ENCODE measurements at regions not wholly inside any gene's neighbourhood (a gene's known extent, or its start where the extent isn't known, plus 50 kb on each side); places are given as distances from the start of the nearest gene placed in this dataset.

DNA sequence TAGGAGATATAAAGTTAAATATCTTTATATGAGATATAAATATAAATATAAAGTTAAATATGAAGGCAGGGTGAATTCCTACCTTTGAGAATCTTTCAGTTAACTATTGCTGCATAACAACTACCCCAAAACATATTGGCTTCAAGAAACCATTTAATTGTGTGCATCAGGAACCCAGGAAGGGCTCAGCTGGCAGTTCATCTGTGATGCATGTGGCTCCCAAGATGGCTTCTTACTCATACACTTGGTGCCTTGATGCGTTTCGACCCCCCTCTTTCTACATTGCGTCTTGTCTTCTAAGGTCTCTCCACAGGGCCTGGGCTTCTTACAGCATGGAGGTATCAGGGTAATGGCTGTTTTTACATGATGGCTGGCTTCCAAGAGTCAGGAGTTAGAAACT, 253.9 kb upstream of the CRY1 start:
- DNase-seq (ENCODE audit: low read depth in 2 of 2) = no peak

DNA sequence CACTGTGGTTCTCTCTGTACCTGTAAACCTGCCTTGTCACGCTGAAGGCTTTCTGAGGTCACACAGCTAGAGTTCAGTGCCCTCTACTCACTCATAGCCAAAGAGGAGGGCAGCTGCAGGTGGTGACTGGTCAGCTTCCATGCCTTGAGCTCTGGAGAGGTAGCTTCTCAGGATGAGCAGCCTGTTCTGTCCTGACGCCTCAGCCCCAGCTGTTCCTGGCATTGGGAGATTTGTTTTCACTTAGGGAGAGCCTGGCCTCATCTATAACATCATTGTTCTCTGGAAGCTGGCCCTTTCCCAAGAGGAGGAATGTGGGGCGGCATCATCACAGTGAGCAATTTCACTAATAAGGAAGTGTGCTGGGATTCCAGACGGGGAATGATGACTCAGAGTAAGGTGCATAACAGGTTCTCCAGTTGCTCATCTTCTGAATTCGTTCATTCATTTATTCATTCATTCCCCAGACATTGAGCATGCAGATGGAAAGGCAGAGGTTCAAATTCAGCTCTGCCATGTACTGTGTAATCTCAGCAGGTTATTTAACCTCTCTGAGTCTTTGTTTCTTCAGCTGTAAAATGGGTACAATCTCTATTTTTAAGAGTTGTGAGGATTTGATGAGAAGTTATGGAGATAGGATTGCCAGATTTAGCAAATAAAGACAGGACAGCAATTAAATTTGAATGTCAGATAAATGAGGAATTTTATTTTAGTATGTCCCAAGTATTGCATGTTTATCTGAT, 255.8 kb upstream of the CRY1 start:
- no peak for DNase-seq (ENCODE audit: low read depth in 2 of 2)

DNA sequence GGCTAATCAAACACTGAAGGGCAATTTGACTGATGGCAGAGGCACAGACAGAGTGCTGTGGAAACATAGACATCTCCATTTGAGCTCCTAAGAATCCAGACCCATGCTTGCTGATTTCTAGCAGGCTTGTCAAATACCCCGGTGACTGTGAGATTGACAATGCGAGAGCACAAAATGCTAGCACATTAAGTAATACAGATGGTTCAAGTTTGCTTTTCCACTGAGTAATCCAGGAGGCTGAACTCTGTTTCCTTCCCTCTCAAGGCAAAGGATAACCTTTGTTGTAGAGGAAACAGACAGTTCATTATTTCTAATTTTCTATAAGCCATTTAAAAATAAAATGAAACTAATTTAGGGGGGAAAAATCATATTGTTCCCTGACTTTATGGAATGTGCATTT, 256.5 kb upstream of the CRY1 start:
- no peak for DNase-seq (ENCODE audit: low read depth in 2 of 2)

DNA sequence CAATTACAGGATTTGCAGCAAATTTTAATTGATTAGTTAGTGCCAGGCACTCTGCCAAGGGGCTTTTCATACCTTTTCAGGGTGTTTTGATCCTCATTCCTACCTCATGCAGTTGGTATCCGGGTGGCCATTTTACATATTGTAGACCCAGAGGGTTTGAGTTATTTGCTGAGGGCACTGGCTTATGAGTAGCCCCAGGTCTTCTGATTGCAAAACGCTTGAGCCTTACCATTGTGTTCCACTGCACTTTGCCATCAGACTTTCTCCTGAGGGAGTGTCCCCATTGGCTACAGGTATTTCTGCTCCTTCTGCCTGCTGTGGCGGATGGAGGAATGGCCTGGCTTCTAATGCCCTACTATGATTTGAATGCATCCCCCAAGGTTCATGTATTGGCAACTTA, 257.8 kb upstream of the CRY1 start:
- DNase-seq (ENCODE audit: low read depth in 2 of 2) = no peak

DNA sequence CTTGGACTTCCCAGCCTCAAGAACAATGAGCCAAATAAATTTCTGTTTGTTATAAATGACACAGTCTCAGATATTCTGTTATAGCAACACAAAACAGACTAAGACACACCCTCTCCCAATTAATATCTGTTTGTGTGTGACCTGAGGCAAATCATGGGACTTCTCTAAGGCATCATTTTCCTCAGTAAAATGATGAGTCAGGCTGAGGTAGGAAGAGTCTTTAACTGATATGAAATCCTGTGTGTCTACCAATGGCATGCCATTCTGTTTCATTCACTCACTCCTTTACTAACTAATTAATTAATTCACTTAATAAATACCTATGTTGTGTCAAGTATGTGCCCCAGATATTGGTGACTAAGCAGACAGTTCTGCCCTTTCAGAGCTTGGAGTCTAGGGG, 258.4 kb upstream of the CRY1 start:
- no peak for DNase-seq (ENCODE audit: low read depth in 2 of 2)

DNA sequence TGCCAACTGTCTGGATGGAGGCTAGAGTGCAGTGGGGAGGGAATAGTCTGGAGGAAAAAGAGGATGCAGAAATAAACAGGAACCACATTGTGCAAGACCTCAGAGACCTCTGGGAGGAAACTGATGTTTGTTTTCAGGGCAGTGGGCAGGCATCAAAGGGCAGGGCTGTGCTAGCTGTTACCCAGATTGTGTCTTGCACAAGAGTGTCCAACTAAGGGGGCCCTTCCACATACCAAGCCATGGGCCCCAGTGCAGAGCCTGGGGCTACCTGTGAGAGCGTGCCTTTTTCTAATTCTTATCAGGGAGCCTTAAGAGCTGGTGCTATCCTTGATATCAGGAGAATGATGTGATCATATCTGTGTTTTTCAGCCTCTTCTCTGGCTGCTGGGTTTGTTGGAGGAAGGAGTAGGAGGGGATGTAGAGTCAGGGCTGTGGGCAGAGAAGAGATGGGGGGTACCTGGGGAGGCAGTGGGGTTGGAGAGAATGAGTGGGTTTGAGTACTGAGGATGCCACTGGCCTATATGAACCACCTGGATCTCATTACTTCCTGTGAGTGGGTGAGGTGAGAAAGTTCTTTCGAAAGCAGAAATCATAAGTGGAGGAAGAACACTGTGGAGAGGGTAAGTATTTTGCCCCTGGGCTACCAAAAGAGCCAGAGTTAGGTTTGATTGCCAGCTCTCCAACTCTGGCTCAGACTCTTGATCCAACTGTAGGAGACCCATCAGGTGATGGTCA, 259.2 kb upstream of the CRY1 start:
- DNase-seq (ENCODE audit: low read depth in 2 of 2) = no peak

DNA sequence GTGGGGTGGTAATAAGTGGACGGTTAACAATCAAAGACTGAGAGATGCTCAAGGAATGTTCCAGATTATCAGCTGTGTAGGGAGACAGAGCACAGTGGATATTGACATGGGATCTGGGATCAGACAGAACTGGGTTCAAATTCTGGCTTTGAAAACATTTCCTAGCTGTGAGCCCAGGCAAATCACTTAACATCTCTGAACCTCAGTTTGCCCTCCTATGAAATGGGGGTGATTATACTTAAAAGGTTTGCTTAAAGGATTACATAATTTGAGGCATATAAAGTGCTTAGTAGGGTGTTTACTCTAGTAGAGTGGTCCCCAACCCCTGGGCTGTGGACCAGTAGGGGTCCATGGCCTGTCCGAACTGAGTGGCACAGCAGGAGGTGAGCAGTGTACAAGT, 260.0 kb upstream of the CRY1 start:
- no peak for DNase-seq (ENCODE audit: low read depth in 2 of 2)

DNA sequence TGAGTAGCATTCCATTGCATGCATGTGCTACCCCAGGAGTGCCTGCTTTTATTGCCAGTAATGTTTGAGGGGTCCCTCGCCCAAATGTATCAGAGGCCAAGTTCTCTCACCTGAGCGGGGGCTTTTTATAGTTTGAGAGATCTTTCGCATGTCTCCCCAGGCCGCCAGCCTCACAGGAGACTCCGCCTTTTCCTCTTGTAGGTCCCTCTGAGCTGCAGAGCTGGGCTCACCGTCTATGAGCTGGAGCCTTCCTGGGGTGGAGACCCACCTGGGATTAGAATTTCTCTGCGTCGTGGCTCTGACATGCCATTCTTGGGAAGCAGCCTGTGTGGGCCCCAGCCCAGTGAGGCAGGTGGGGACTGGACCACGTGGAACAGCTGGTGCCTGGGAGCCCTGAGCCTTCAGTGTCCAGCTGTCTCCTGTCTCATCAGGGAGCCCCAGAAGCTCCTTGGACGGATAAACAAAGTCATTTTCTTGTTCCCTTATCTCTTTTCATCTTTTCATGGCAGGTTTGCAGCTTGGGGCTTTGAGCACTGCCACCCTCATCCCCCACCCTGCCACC, 261.7 kb upstream of the CRY1 start:
- no peak for DNase-seq (ENCODE audit: low read depth in 2 of 2)

DNA sequence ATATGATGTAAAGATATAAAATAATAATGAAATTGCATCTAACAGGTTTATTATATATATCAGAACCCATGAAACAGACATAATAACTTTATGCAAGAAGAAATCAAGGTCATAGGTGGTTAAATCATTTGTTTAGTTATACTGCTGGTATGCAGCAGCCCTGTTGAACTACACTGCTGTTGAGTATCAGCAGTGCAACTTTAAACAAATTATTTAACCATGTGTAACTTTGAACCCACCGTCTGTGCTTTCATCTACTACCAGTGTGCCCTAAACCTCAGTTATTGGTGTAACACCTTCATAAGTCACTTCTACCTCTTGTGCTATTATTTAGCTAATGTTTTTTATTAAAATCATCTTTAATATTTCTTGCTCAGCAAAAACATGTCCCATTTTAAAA, 262.3 kb upstream of the CRY1 start:
- DNase-seq (ENCODE audit: low read depth in 2 of 2) = no peak

DNA sequence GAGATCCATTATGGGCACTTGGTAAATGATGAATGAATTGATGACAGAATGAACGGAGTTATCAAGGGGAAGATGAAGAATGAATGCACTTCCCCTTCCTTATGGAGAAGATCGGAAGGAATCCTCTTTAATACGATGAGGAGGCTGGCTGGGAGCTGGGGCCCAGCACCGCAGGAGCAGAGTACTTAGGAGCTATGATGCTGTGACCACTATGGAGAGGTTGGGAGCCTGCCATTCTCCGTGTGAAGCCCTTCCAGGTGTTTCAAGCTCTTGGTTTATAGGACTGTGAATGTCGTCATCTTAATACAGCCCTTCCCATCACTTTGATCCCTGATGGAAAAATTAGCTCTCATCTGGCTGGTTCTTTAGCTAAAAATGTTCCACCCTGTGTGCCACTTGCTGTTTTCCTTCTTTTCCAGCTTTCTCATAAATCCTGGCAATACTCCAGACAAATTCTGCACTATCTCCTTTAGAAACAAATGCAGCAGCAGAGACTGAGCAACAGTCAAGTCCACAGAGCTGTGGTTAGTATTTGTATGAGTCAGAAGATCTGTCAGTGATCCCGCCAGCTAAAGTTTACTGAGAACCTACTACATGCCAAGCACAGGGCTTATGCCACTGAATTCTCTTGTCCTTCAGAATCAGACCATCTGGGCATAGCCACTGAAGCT, 263.1 kb upstream of the CRY1 start:
- DNase-seq (ENCODE audit: low read depth in 2 of 2) = no peak

DNA sequence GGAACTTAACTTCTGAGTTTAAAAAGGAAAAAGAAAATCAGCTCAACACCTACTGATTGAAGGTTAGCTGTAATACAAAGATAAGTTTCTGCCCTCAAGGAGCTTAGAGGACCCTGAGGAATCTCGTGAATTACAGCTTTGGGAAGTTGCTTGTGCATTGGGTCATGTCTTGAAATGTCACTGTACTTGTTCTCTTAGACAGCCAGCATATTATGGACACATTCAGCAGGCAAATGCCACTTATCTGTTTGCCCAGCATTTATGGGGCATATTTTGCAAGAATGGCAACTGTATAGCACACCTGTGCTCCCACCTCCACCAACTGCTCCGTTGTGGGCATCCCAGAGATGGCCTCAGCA, 263.6 kb upstream of the CRY1 start:
- DNase-seq (ENCODE audit: low read depth in 2 of 2) = no peak

DNA sequence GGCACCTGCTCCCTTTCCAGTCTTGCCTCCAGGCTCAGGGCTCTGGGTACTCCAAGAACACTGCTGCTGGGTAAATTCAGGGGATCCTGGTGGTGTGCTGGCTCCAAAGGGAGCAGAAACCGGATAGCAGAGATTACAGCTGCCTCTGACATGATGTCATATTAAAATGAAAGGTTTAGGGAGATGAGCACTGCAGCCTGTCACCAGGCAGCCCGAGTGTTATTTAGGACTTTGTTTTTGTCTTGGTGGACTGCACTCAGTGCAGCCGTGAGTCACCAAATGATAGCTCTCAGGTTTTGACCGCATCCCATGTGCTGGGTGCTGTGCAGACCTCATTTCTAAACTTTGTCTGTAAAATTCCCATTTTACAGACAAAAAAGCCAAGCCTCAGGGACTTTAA, 266.0 kb upstream of the CRY1 start:
- DNase-seq (ENCODE audit: low read depth in 2 of 2) = no peak

DNA sequence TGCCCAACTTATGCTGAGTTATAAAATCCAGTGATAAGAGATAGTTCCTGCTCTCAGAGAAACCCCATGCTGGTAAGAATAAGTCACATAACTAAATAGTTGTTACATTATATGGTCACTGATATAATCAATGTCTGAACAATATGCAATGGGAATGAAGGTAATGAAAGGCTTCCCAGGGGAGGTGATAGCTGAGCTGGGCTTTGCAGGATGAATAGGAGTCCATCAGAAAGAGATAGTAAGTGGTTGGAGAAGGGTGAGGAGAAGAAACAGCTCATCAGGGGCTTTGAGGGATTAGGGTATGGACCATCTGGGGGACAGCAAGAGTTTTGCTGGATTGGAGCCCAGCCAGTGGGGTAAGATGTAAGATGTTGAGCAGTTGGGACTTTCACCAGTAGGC, 266.7 kb upstream of the CRY1 start:
- no peak for DNase-seq (ENCODE audit: low read depth in 2 of 2)

DNA sequence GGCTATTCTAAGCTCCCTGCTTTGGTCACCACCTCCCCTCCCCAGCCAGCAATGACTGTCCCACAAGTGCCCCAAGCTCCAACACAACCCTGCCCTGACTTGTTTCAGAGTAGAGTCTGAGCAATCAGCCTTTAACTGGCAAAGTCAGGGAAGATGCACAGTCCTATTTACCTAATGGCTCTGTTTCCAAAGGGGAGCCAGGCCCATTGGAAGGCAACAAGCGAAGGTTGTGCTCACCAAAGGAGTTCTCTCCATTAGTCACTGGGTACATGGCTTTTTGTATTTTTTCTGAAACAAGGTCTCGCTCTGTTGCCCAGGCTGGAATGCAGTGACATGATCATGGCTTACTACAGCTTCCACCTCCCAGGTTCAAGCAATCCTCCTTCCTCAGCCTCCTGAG, 267.1 kb upstream of the CRY1 start:
- no peak for DNase-seq (ENCODE audit: low read depth in 2 of 2)

DNA sequence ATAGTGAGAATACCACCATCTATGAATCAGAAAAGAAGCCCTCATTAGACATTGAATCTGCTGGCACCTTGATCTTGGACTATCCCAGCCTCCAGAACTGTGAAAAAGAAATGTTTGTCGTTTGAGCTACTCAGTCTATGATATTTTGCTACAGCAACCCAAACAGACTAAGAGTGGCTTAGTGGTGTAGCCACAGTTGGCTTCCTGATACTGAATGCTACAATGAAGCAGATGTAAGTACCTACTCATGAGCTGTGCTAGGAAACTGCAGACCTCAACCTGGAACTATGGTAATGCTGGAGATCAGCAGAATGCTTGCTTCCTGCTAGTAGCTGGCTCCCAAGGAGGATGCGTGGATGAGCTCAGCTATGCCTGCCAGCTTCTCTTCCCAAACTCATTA, 268.6 kb upstream of the CRY1 start:
- no peak for DNase-seq (ENCODE audit: low read depth in 2 of 2)

DNA sequence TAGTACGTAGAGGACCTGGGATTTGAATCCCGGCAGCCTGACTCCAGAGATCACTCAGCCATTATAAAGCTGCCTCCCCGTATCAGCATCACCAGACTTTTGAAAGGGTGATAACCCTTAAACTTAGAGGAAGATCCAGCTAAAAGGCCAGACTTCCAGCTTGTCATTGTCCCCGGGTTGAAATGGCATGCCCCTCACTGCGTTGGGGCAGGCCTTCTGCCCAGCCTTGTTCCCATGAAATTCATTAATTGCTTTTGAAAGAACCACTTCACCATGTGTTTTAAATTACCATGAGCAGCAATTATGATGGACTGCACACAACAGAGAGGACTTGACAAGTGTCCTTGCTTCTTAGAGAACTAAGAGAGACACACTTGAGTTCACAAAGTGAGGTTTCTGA, 269.6 kb upstream of the CRY1 start:
- DNase-seq (ENCODE audit: low read depth in 2 of 2) = no peak

DNA sequence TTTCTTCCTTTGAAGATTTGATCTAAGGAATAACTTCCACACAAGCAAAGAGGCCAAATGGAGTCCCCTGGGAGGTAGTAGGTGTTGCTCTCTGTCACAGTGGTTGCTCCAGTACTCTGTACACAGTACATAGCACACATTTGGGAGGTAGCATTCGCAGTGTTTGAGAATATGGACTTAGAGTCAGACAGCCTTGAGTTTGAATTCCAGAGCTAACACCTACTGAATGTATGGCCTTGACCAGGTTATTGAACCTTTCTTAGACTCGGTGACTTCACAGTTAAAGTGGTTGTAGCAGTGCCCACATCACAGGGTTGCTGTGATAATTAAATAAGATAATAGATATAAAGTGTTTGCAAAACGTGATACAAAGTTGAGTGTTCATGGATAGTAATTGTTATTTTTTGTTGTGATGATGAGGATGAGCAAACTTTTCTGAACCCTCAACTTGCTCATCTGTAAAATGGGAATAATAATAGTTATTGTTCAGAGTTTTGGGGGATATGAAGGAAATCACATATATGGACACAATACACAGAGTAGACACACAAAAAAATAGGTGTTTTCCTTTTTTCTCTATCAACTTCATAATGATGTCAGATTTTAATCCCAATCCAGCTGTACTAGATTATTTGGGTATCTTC, 271.6 kb upstream of the CRY1 start:
- no peak for DNase-seq (ENCODE audit: low read depth in 2 of 2)

DNA sequence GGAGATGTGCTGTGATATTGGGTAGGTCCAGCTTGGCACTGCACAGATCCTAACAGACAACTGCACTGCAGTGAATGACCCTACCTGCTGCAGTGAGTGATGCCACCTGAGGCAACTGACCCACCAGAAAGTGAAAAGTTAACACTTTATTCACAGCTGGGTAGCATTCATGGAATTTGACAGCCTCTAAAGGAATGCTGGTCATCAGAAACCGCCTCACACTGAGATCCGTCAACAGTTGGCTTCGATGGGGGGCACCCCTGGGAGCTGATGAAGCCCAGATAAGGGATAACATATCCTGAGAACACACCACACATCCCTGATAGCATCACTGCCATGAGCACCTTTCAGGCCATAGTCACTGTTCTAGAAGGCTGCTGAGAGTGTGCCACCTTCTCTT, 272.4 kb upstream of the CRY1 start:
- DNase-seq (ENCODE audit: low read depth in 2 of 2) = no peak

DNA sequence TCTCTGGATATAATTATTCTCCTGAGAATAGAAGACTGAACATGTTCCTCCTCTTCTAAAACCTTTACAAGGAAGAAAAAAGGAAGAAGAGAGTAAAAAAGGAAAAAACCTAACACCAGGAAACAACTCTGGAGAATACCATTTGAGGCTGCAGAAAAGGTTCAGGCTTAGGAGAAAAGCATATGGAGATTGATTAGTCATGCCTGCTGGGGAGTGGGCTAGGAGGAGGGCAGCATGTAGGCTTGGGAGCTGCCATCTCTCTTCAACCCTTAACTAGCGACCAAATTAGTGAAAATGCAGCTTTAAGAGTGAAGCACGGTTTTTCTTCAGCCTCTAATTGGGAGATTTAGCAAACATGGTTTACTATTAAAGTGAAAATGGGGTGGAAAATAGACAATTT, 273.0 kb upstream of the CRY1 start:
- no peak for DNase-seq (ENCODE audit: low read depth in 2 of 2)

DNA sequence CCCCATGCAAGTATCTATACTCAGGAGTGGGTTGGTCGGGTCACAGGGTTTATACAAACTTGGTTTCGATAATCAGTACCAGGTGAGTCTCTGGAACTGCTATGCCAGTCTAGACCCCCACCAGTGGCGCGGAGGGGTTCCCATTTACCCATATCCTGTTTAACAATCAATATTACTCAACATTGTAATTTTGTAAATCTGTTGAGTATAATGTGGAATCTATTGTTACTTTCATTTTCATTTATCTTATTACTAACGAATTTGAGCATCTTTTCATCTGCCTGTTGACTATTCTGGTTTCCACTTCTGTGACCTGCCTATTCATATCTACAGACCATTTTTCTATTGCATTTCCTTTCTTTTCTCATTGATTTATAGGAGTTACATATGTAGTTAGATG, 275.2 kb upstream of the CRY1 start:
- peak in 1 of 2 donors; percentile 27 for DNase-seq (ENCODE audit: low read depth in 2 of 2)

DNA sequence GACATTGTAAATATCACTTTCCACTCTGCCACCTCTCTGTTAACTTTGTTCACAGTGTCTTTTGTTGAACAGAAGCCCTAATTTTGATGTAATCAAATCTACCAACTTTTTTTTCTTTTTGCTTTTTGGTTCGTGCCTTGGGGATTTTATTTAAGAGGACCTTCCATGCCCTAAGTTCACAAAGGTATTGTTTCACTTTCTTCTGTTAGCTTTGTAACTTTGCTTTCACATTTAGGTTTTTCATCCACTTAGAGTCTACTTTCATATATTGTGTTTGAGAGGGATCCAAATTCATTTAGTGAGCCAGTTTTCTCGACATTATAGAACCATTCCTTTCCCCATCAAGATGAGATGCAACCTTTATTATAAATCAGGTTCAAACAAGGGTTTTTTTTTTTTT, 275.7 kb upstream of the CRY1 start:
- no peak for DNase-seq (ENCODE audit: low read depth in 2 of 2)

DNA sequence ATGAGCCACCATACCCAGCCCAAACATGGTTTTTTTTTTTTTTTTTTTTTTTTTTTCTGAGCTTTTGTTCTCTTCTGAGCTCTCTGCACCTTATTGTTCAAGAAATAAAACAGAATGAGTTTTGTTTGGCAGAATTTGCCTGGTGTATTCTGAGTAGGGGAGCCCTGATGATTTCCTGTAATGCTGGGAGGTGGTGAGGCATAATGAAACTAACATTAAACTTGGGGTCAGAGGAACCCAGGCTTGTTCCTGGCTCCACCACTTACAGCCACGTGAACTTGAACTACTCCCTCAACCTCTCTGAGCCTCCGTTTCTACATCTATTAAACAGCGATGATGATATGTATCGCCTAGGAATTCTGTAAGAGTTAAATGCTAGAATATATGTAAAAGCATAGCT, 276.3 kb upstream of the CRY1 start:
- DNase-seq (ENCODE audit: low read depth in 2 of 2) = peak in 1 of 2 donors; percentile 16
